ENCODE measurements at regions not wholly inside any gene's neighbourhood (a gene's known extent, or its start where the extent isn't known, plus 50 kb on each side); places are given as distances from the start of the nearest gene placed in this dataset.

- TF ChIP-seq SP1 (IDR thresholded peaks at IDR 0.05) (no peak), FOXK2 (IDR thresholded peaks at IDR 0.05) (no peak), FOXA1 (IDR thresholded peaks at IDR 0.05) (no peak), ARNT (IDR thresholded peaks at IDR 0.05) (no peak), BHLHE40 (IDR thresholded peaks at IDR 0.05; ENCODE audit: borderline replicate concordance) (no peak)
These were observed 327.6 kb upstream of the SFSWAP start for GRCh38 chr12:131383291-131383690.
